ENCODE measurements at regions not wholly inside any gene's neighbourhood (a gene's known extent, or its start where the extent isn't known, plus 50 kb on each side); places are given as distances from the start of the nearest gene placed in this dataset.

DNA sequence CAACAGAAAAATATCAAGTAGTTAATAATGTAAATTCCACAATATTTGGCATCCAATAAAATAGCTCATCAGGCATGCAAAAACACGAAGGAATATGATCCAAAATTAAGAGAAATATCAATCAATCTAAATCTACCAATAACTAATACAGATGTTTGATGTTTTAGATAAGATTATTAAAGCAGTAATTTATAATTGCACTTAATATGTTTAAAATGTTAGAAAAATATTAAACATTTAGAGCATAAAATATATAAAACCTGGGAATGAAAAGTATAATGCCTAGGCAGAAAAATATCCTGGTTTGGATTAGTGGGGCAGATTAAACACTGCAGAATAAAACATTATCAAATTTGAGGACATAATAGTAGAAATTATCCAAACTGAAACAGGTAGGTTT is 879.9 kb downstream of the FAM181B start:
- no peak for TF ChIP-seq POLR2AphosphoS2 (conservative IDR thresholded peaks at IDR 0.05; ENCODE audit: low read length)
- no peak for TF ChIP-seq POLR2A (IDR thresholded peaks at IDR 0.05; ENCODE audit: low read length)
